ENCODE measurements at regions not wholly inside any gene's neighbourhood (a gene's known extent, or its start where the extent isn't known, plus 50 kb on each side); places are given as distances from the start of the nearest gene placed in this dataset.

GRCh38 chr6:14824484-14825275 lies 421.2 kb upstream of the JARID2 start:
- TF ChIP-seq FOXP2 (optimal IDR thresholded peaks at IDR 0.05; ENCODE audit: borderline replicate concordance, extremely low read depth, extremely low read length, insufficient read depth) (no peak), REST (IDR thresholded peaks at IDR 0.05; ENCODE audit: insufficient read depth in 1 of 2, low read depth in 2 of 2, low read length in 2 of 2) (no peak), POLR2AphosphoS5 (IDR thresholded peaks at IDR 0.05; ENCODE audit: low read depth, low read length) (no peak)

GRCh38 chr6:14826456-14826855 lies 419.4 kb upstream of the JARID2 start:
- TF ChIP-seq SIN3A (IDR thresholded peaks at IDR 0.05; ENCODE audit: borderline replicate concordance, insufficient read depth, low read length) (no peak), FOXP2 (optimal IDR thresholded peaks at IDR 0.05; ENCODE audit: borderline replicate concordance, extremely low read depth, extremely low read length, insufficient read depth) (no peak), TAF1 (IDR thresholded peaks at IDR 0.05; ENCODE audit: borderline replicate concordance, insufficient read depth, low read length) (no peak), REST (IDR thresholded peaks at IDR 0.05; ENCODE audit: insufficient read depth in 1 of 2, low read depth in 2 of 2, low read length in 2 of 2) (no peak), POLR2AphosphoS5 (IDR thresholded peaks at IDR 0.05; ENCODE audit: low read depth, low read length) (no peak)

GRCh38 chr6:14827354-14827753 lies 418.5 kb upstream of the JARID2 start:
- TF ChIP-seq FOXP2 (optimal IDR thresholded peaks at IDR 0.05; ENCODE audit: borderline replicate concordance, extremely low read depth, extremely low read length, insufficient read depth) (no peak), POLR2AphosphoS5 (IDR thresholded peaks at IDR 0.05; ENCODE audit: low read depth, low read length) (no peak), REST (IDR thresholded peaks at IDR 0.05; ENCODE audit: insufficient read depth in 1 of 2, low read depth in 2 of 2, low read length in 2 of 2) (no peak), TAF1 (IDR thresholded peaks at IDR 0.05; ENCODE audit: borderline replicate concordance, insufficient read depth, low read length) (no peak), SIN3A (IDR thresholded peaks at IDR 0.05; ENCODE audit: borderline replicate concordance, insufficient read depth, low read length) (no peak)

- TF ChIP-seq FOXP2 (optimal IDR thresholded peaks at IDR 0.05; ENCODE audit: borderline replicate concordance, extremely low read depth, extremely low read length, insufficient read depth) (no peak), SIN3A (IDR thresholded peaks at IDR 0.05; ENCODE audit: borderline replicate concordance, insufficient read depth, low read length) (no peak), POLR2AphosphoS5 (IDR thresholded peaks at IDR 0.05; ENCODE audit: low read depth, low read length) (no peak), TAF1 (IDR thresholded peaks at IDR 0.05; ENCODE audit: borderline replicate concordance, insufficient read depth, low read length) (no peak), REST (IDR thresholded peaks at IDR 0.05; ENCODE audit: insufficient read depth in 1 of 2, low read depth in 2 of 2, low read length in 2 of 2) (no peak)
These were observed 417.7 kb upstream of the JARID2 start for GRCh38 chr6:14828201-14828611.
